ENCODE measurements at regions not wholly inside any gene's neighbourhood (a gene's known extent, or its start where the extent isn't known, plus 50 kb on each side); places are given as distances from the start of the nearest gene placed in this dataset.

DNA sequence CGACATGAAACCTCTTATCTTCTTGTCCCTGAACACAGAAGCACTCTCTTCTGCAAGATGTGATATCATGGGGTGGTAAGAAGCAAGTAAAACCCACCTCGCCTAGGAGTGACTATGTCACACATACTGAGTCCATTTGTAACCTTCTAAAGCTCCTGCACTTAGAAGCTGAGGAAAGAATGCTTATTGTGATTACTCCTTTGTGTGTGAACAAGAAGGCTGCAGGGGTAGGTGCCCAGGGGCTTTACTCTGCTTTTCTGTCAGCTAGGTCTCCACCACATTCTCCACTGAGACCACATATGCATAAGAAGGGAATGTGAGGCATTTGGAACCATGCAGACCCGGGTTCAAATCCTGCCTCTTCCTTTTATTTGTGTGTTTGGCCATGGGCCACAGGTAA lies 144.3 kb downstream of the DMRTA2 start:
- ATAC-seq (no peak), DNase-seq (ENCODE audit: low spot score) (no peak)
- Mint-ChIP-seq H3K4me3 (no peak overlapping the region), H3K4me1 (ENCODE audit: low read depth in 2 of 2) (no peaks in the 10 kb centered on the region), H3K36me3 (no peaks in the 10 kb centered on the region), H3K27ac (no peak overlapping the region), H3K9me3 (no peaks in the 10 kb centered on the region), H3K27me3 (peaks cover 27 to 38% of the 10 kb centered on the region in 2 donors)

DNA sequence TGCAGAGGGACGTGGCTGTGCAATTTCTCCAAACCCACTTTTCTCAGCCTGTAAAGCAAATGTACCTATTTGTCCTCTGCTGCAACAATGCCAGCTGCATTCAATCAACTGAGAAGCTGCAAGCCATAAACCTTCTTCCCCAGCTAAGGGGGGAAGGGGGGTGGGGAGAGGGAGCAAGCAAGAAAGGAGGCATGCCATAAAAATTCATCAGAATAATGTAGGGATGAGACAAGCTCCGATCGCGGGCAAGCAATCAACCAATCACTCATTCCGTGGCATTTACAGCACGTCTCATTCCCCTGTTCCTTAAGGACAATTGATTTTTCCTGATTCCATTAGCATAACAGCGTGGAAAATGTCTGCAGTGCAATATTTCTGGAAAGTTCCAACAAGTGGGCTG lies 144.8 kb downstream of the DMRTA2 start:
- no peak overlapping the region for H3K4me3 Mint-ChIP-seq
- DNase-seq (ENCODE audit: low spot score) (no peak), ATAC-seq (no peak)
- peaks cover 26 to 44% of the 10 kb centered on the region in 2 donors for H3K27me3 Mint-ChIP-seq
- H3K36me3 Mint-ChIP-seq, result no peaks in the 10 kb centered on the region
- no peaks in the 10 kb centered on the region for H3K4me1 Mint-ChIP-seq (ENCODE audit: low read depth in 2 of 2)
- H3K9me3 Mint-ChIP-seq, result no peaks in the 10 kb centered on the region
- H3K27ac Mint-ChIP-seq, result no peak overlapping the region

- H3K36me3 Mint-ChIP-seq, result no peaks in the 10 kb centered on the region
- no peak overlapping the region for H3K4me3 Mint-ChIP-seq
- H3K27me3 Mint-ChIP-seq, result peaks cover 25 to 54% of the 10 kb centered on the region in 2 donors
- H3K27ac Mint-ChIP-seq, result no peak overlapping the region
- H3K4me1 Mint-ChIP-seq (ENCODE audit: low read depth in 2 of 2), result no peaks in the 10 kb centered on the region
- ATAC-seq (no peak), DNase-seq (ENCODE audit: low spot score) (no peak)
- no peaks in the 10 kb centered on the region for H3K9me3 Mint-ChIP-seq
These were observed 147.7 kb downstream of the DMRTA2 start for GRCh38 chr1:50275566-50275965.

DNA sequence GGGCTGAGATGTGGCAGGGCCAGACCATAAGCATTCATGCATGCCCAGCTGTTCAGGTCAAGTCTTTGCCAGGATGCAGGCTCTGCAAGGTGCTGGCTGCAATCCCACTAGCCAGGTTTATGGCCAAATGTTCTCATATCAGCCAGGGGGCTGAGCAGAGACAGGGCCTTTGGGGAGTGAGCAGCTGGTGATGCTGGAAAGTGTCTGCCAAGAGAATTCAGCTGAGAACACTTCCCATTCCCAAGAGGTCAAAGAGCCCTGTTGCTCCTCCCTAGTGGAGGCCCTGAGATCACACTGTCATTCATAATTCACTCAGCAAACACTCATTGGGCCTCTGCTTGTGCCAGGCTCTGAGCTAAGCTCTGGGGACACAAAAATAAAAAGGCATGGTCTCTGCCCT lies 150.3 kb downstream of the DMRTA2 start:
- Mint-ChIP-seq H3K27ac (no peak overlapping the region), H3K27me3 (peaks cover 19 to 40% of the 10 kb centered on the region in 2 donors), H3K9me3 (no peaks in the 10 kb centered on the region), H3K4me3 (no peak overlapping the region), H3K4me1 (ENCODE audit: low read depth in 2 of 2) (no peaks in the 10 kb centered on the region), H3K36me3 (no peaks in the 10 kb centered on the region)
- ATAC-seq, result no peak
- DNase-seq (ENCODE audit: low spot score), result no peak

GRCh38 chr1:50271968-50272578 lies 151.2 kb downstream of the DMRTA2 start:
- Mint-ChIP-seq H3K9me3 (no peaks in the 10 kb centered on the region), H3K27ac (no peak overlapping the region), H3K4me1 (ENCODE audit: low read depth in 2 of 2) (no peaks in the 10 kb centered on the region), H3K27me3 (peaks cover 17 to 46% of the 10 kb centered on the region in 2 donors), H3K4me3 (no peak overlapping the region), H3K36me3 (no peaks in the 10 kb centered on the region)
- no peak for ATAC-seq
- DNase-seq (ENCODE audit: low spot score), result no peak

DNA sequence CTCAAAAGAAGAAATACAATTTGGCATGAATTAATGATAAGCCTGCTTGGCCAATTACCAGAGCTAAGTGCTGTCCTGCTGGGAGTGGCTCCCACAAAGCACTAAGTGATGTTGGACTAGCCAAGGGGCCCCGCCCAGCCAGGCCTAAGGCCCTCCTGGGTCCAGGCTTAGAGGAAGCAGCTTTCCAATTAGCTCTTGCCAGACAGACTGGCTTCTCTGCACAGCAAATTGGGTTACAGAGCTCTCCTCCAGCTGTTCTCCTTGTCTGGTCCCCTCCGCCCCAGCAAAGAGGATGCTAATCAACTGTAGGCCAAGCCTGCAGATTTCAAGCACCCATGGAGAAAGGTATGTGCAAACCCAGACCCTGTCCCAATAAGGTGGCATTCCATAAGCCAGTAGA lies 151.9 kb downstream of the DMRTA2 start:
- ATAC-seq (no peak), DNase-seq (ENCODE audit: low spot score) (no peak)
- Mint-ChIP-seq H3K36me3 (no peaks in the 10 kb centered on the region), H3K27ac (no peak overlapping the region), H3K4me1 (ENCODE audit: low read depth in 2 of 2) (peaks cover 0 to 1% of the 10 kb centered on the region in 2 donors), H3K27me3 (peaks cover 13 to 40% of the 10 kb centered on the region in 2 donors), H3K9me3 (no peaks in the 10 kb centered on the region), H3K4me3 (no peak overlapping the region)

GRCh38 chr1:50270926-50271325 lies 152.3 kb downstream of the DMRTA2 start:
- H3K27me3 Mint-ChIP-seq, result peaks cover 13 to 39% of the 10 kb centered on the region in 2 donors
- ATAC-seq, result no peak
- no peak overlapping the region for H3K4me3 Mint-ChIP-seq
- H3K4me1 Mint-ChIP-seq (ENCODE audit: low read depth in 2 of 2), result peaks cover 0 to 5% of the 10 kb centered on the region in 2 donors
- no peak overlapping the region for H3K27ac Mint-ChIP-seq
- no peaks in the 10 kb centered on the region for H3K9me3 Mint-ChIP-seq
- DNase-seq (ENCODE audit: low spot score), result no peak
- no peaks in the 10 kb centered on the region for H3K36me3 Mint-ChIP-seq

- ATAC-seq (no peak), DNase-seq (ENCODE audit: low spot score) (no peak)
- Mint-ChIP-seq H3K4me1 (ENCODE audit: low read depth in 2 of 2) (peaks cover 0 to 6% of the 10 kb centered on the region in 2 donors), H3K36me3 (no peaks in the 10 kb centered on the region), H3K9me3 (no peaks in the 10 kb centered on the region), H3K27me3 (peaks cover 11 to 27% of the 10 kb centered on the region in 2 donors), H3K27ac (no peak overlapping the region), H3K4me3 (no peak overlapping the region)
These were observed 155.2 kb downstream of the DMRTA2 start for GRCh38 chr1:50268049-50268448.

GRCh38 chr1:50266509-50266908 lies 156.7 kb downstream of the DMRTA2 start:
- no peak for ATAC-seq
- DNase-seq (ENCODE audit: low spot score), result no peak
- Mint-ChIP-seq H3K27me3 (peaks cover 12 to 13% of the 10 kb centered on the region in 2 donors), H3K27ac (no peak overlapping the region), H3K9me3 (no peaks in the 10 kb centered on the region), H3K36me3 (no peaks in the 10 kb centered on the region), H3K4me3 (no peak overlapping the region), H3K4me1 (ENCODE audit: low read depth in 2 of 2) (peaks cover 0 to 6% of the 10 kb centered on the region in 2 donors)

DNA sequence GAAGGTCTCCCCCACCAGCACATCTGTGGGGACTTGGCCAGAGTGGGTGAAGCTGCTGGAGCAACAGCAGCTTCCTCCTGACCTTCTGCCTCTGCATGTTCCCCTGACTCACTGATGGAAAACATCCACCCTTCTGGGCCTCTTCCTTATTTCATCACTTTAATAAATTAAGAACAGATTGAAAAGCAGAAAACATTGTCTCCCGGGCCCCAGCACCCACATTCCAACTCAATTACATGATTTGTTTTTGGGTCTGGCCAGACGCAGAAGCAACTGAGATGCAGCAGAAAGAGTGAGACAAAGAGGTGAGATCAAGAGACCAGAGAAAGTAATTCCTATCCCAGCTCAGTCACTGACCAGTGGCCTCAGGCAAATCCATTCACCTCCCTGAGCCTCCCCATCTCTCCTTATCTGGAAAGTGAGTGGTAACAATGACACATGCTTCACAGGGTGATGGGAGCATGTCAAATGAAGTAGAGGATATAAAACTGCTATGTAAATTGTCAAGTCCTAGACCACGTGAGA lies 157.1 kb downstream of the ELAVL4 start:
- Mint-ChIP-seq H3K36me3 (no peaks in the 10 kb centered on the region), H3K4me1 (ENCODE audit: low read depth in 2 of 2) (peaks cover 0 to 6% of the 10 kb centered on the region in 2 donors), H3K27ac (no peak overlapping the region), H3K4me3 (no peak overlapping the region), H3K9me3 (no peaks in the 10 kb centered on the region), H3K27me3 (peaks cover 12 to 14% of the 10 kb centered on the region in 2 donors)
- DNase-seq (ENCODE audit: low spot score) (no peak), ATAC-seq (no peak)

- Mint-ChIP-seq H3K36me3 (no peaks in the 10 kb centered on the region), H3K27ac (no peak overlapping the region), H3K9me3 (no peaks in the 10 kb centered on the region), H3K27me3 (peaks cover 12 to 19% of the 10 kb centered on the region in 2 donors), H3K4me1 (ENCODE audit: low read depth in 2 of 2) (peaks cover 0 to 6% of the 10 kb centered on the region in 2 donors), H3K4me3 (no peak overlapping the region)
- no peak for ATAC-seq
- DNase-seq (ENCODE audit: low spot score), result no peak
These were observed 155.9 kb downstream of the ELAVL4 start for GRCh38 chr1:50264590-50264989.

GRCh38 chr1:50262436-50262835 lies 153.7 kb downstream of the ELAVL4 start:
- H3K4me3 Mint-ChIP-seq, result no peak overlapping the region
- H3K4me1 Mint-ChIP-seq (ENCODE audit: low read depth in 2 of 2), result peaks cover 0 to 6% of the 10 kb centered on the region in 2 donors
- H3K27me3 Mint-ChIP-seq, result peaks cover 10 to 20% of the 10 kb centered on the region in 2 donors
- H3K36me3 Mint-ChIP-seq, result no peaks in the 10 kb centered on the region
- H3K27ac Mint-ChIP-seq, result no peak overlapping the region
- no peak for ATAC-seq
- no peaks in the 10 kb centered on the region for H3K9me3 Mint-ChIP-seq
- no peak for DNase-seq (ENCODE audit: low spot score)

- Mint-ChIP-seq H3K4me3 (no peak overlapping the region), H3K27me3 (peaks cover 6 to 21% of the 10 kb centered on the region in 2 donors), H3K9me3 (no peaks in the 10 kb centered on the region), H3K36me3 (no peaks in the 10 kb centered on the region), H3K4me1 (ENCODE audit: low read depth in 2 of 2) (peaks cover 0 to 6% of the 10 kb centered on the region in 2 donors), H3K27ac (no peak overlapping the region)
- no peak for ATAC-seq
- DNase-seq (ENCODE audit: low spot score), result no peak
These were observed 153.2 kb downstream of the ELAVL4 start for GRCh38 chr1:50261951-50262350.

GRCh38 chr1:50257940-50258685 lies 149.4 kb downstream of the ELAVL4 start:
- no peaks in the 10 kb centered on the region for H3K9me3 Mint-ChIP-seq
- ATAC-seq, result no peak
- H3K36me3 Mint-ChIP-seq, result no peaks in the 10 kb centered on the region
- no peak for DNase-seq (ENCODE audit: low spot score)
- H3K27me3 Mint-ChIP-seq, result peaks cover 7 to 22% of the 10 kb centered on the region in 2 donors
- no peak overlapping the region for H3K4me3 Mint-ChIP-seq
- no peak overlapping the region for H3K27ac Mint-ChIP-seq
- H3K4me1 Mint-ChIP-seq (ENCODE audit: low read depth in 2 of 2), result no peaks in the 10 kb centered on the region
